A673 (cell line): ENCODE measurements at regions not wholly inside any gene's neighbourhood (a gene's known extent, or its start where the extent isn't known, plus 50 kb on each side); places are given as distances from the start of the nearest gene placed in this dataset.

Experiments used
- BruUV-seq: library from RNA; stranded (reverse); fragments of 400-500 nt; replicated peaks from 2 replicates; lab custom pipeline; 2021; lab: Mats Ljungman, UMichigan
- CTCF ChIA-PET: fragments of 300-600 bp; sonication (Branson Sonifier 250); formaldehyde crosslinking; loops from one replicate; lab custom pipeline; 2022; ENCODE audit warnings: antibody characterized with exemption; lab: Charles Lee
- POLR2A ChIA-PET: fragments of 300-600 bp; sonication (Branson Sonifier 250); formaldehyde crosslinking; loops from one replicate; lab custom pipeline; 2022; ENCODE audit warnings: antibody characterized with exemption; ENCODE audit not compliant: low non-redundant PET; lab: Charles Lee
- DNase-seq: peaks from one replicate; pipeline ENCODE4 v3.0.0-alpha.2; 2015; ENCODE audit warnings: low spot score
- H3K27ac ChIP-seq: fragments of 200-600 bp; sonication (generic); 2 replicates; pipeline ENCODE4 v1.5.1; 2016; ENCODE audit warnings: mixed run types, low read depth, mild to moderate bottlenecking, mixed read lengths, antibody characterized with exemption, low read length; ENCODE audit not compliant: poor library complexity, severe bottlenecking
- H3K27me3 ChIP-seq: fragments of 200-600 bp; sonication (generic); replicated peaks from 2 replicates; pipeline ENCODE4 v1.6.1; 2017; ENCODE audit warnings: mixed run types, low read depth, mild to moderate bottlenecking, mixed read lengths, antibody characterized with exemption, low read length; ENCODE audit not compliant: insufficient read depth, poor library complexity
- H3K36me3 ChIP-seq: fragments of 200-600 bp; sonication (generic); 2 replicates; pipeline ENCODE4 v1.6.1; 2016; ENCODE audit warnings: mixed run types, mild to moderate bottlenecking, mixed read lengths, antibody characterized with exemption, low read length; ENCODE audit not compliant: insufficient read depth, poor library complexity, severe bottlenecking
- H3K4me1 ChIP-seq: fragments of 200-600 bp; sonication (generic); 2 replicates; pipeline ENCODE4 v1.6.1; 2017; ENCODE audit warnings: mixed run types, mild to moderate bottlenecking, mixed read lengths, antibody characterized with exemption, low read length; ENCODE audit not compliant: insufficient read depth, poor library complexity, severe bottlenecking
- H3K4me3 ChIP-seq: fragments of 200-600 bp; sonication (generic); 2 replicates; pipeline ENCODE4 v1.5.1; 2016; ENCODE audit warnings: low read depth, mixed run types, mild to moderate bottlenecking, mixed read lengths, low read length; ENCODE audit not compliant: poor library complexity, severe bottlenecking
- H3K9me3 ChIP-seq: fragments of 200-600 bp; sonication (generic); 2 replicates; pipeline ENCODE4 v1.6.1; 2016; ENCODE audit warnings: mixed run types, low read depth, mild to moderate bottlenecking, mixed read lengths, antibody characterized with exemption, low read length; ENCODE audit not compliant: poor library complexity, severe bottlenecking
- EZH2 ChIP-seq: fragments of 200-600 bp; sonication (generic); IDR thresholded peaks from 2 replicates; pipeline ENCODE4 v1.6.1; 2017; ENCODE audit warnings: borderline replicate concordance, low read depth, mild to moderate bottlenecking, mixed read lengths, antibody characterized with exemption, low read length; ENCODE audit not compliant: poor library complexity, severe bottlenecking
- intact Hi-C: fragments of 100-400 bp; cut with micrococcal nuclease; formaldehyde crosslinking; loops from one replicate; pipeline ENCODE4 v1.10.0; 2022; ENCODE audit not compliant: unreplicated experiment
- TF ChIP-seq, protein P1 (sequence below): fragments of 300-800, 200-600 bp; sonication (generic); conservative IDR thresholded peaks from 2 replicates; pipeline ENCODE4 v1.5.1; 2017; ENCODE audit warnings: low read depth, mild to moderate bottlenecking, antibody characterized with exemption, low read length, moderate library complexity, mixed read lengths

GRCh38 chr18:66143029-66143428, 392.2 kb downstream of the CDH7 start:
- no peak for DNase-seq
- no peaks in the 10 kb centered on the region for H3K9me3 ChIP-seq
- intact Hi-C loops: no loop called here
- H3K4me1 ChIP-seq: no peaks in the 10 kb centered on the region
- no peaks in the 10 kb centered on the region for H3K36me3 ChIP-seq
- no peaks in the 10 kb centered on the region for H3K27me3 ChIP-seq
- no TSS peak for BruUV-seq
- H3K4me3 ChIP-seq: no peak overlapping the region
- ChIA-PET CTCF (no interaction called here), POLR2A (no interaction called here)
- TF ChIP-seq, protein P1, sequence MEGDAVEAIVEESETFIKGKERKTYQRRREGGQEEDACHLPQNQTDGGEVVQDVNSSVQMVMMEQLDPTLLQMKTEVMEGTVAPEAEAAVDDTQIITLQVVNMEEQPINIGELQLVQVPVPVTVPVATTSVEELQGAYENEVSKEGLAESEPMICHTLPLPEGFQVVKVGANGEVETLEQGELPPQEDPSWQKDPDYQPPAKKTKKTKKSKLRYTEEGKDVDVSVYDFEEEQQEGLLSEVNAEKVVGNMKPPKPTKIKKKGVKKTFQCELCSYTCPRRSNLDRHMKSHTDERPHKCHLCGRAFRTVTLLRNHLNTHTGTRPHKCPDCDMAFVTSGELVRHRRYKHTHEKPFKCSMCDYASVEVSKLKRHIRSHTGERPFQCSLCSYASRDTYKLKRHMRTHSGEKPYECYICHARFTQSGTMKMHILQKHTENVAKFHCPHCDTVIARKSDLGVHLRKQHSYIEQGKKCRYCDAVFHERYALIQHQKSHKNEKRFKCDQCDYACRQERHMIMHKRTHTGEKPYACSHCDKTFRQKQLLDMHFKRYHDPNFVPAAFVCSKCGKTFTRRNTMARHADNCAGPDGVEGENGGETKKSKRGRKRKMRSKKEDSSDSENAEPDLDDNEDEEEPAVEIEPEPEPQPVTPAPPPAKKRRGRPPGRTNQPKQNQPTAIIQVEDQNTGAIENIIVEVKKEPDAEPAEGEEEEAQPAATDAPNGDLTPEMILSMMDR: no peak
- TF ChIP-seq EZH2: no peak
- H3K27ac ChIP-seq: no peak overlapping the region

- H3K36me3 ChIP-seq: no peaks in the 10 kb centered on the region
- intact Hi-C loops: no loop called here
- POLR2A ChIA-PET: no interaction called here
- CTCF ChIA-PET: no interaction called here
- H3K27ac ChIP-seq: no peak overlapping the region
- H3K4me3 ChIP-seq: no peak overlapping the region
- no TSS peak for BruUV-seq
- no peaks in the 10 kb centered on the region for H3K9me3 ChIP-seq
- H3K4me1 ChIP-seq: no peaks in the 10 kb centered on the region
- no peak for TF ChIP-seq EZH2
- TF ChIP-seq, protein P1: no peak
- no peaks in the 10 kb centered on the region for H3K27me3 ChIP-seq
- DNase-seq: no peak
Observed at GRCh38 chr18:66141716-66142115, 390.9 kb downstream of the CDH7 start.

DNA sequence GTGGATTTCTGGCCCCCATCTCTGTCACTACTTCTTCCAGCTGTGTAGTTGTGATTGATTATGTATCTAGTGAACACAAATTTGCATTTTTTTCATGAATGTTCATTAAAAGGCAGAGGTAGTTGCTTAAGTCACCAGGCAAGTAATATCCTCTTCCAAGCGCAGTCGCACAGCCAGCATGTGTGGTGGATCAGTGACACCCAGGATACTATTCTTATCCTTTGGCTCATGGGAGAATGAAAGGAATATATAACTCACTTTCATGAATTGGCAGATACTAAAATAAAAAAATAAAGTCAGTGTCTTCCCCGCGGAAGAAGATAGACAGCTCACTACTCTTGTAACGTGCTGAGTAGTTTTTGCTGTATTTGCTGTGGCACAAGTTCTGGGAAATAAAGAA, 387.8 kb downstream of the CDH7 start:
- POLR2A ChIA-PET: no interaction called here
- no peak for DNase-seq
- CTCF ChIA-PET: no interaction called here
- Histone ChIP-seq H3K36me3 (no peaks in the 10 kb centered on the region), H3K4me3 (no peak overlapping the region), H3K27ac (no peak overlapping the region), H3K27me3 (no peaks in the 10 kb centered on the region), H3K9me3 (no peaks in the 10 kb centered on the region), H3K4me1 (no peaks in the 10 kb centered on the region)
- intact Hi-C loops: no loop called here
- TF ChIP-seq, protein P1: no peak
- no peak for TF ChIP-seq EZH2
- BruUV-seq: no TSS peak
